ENCODE measurements at regions not wholly inside any gene's neighbourhood (a gene's known extent, or its start where the extent isn't known, plus 50 kb on each side); places are given as distances from the start of the nearest gene placed in this dataset.
A peak's percentile ranks its signal among the peaks of the same experiment; 100 is the strongest.
"Not testable (repeated sequence)": the region's sequence is repeated elsewhere in the genome, so short reads cannot be mapped to it uniquely, and the experiment has no call there.

- CTCF ChIA-PET: no interaction called here
- Mint-ChIP-seq H3K9me3 (ENCODE audit: low read depth, unreplicated experiment) (peaks cover 6% of the 10 kb centered on the region), H3K4me1 (ENCODE audit: low read depth, unreplicated experiment) (peaks cover 22% of the 10 kb centered on the region), H3K27ac (ENCODE audit: unreplicated experiment) (peak overlapping the region; percentile 0), H3K4me3 (ENCODE audit: low read depth, unreplicated experiment) (no peak overlapping the region), H3K36me3 (ENCODE audit: insufficient read depth, unreplicated experiment) (no peaks in the 10 kb centered on the region), H3K27me3 (ENCODE audit: unreplicated experiment) (no peaks in the 10 kb centered on the region)
- no peak for TF ChIP-seq CTCF (IDR thresholded peaks at IDR 0.05; ENCODE audit: unreplicated experiment)
- intact Hi-C loops (cut with micrococcal nuclease; ENCODE audit: unreplicated experiment): no loop called here
- no peak for DNase-seq
- no TSS peak for BruUV-seq (replicated peaks)
Measured at GRCh38 chr10:64358907-64359306, 837.7 kb downstream of the REEP3 start.

GRCh38 chr10:64360240-64360639 is 839.0 kb downstream of the REEP3 start:
- H3K4me1 Mint-ChIP-seq (ENCODE audit: low read depth, unreplicated experiment): peaks cover 31% of the 10 kb centered on the region
- BruUV-seq (replicated peaks); H3K4me3 Mint-ChIP-seq (ENCODE audit: low read depth, unreplicated experiment); H3K27me3 Mint-ChIP-seq (ENCODE audit: unreplicated experiment); CTCF ChIA-PET; H3K36me3 Mint-ChIP-seq (ENCODE audit: insufficient read depth, unreplicated experiment); H3K9me3 Mint-ChIP-seq (ENCODE audit: low read depth, unreplicated experiment); intact Hi-C loops (cut with micrococcal nuclease; ENCODE audit: unreplicated experiment): not testable (repeated sequence)
- peak; percentile 46 for DNase-seq
- peak overlapping the region; percentile 34 for H3K27ac Mint-ChIP-seq (ENCODE audit: unreplicated experiment)

- Mint-ChIP-seq H3K4me3 (ENCODE audit: low read depth, unreplicated experiment) (no peak overlapping the region), H3K27me3 (ENCODE audit: unreplicated experiment) (no peaks in the 10 kb centered on the region), H3K27ac (ENCODE audit: unreplicated experiment) (no peak overlapping the region), H3K9me3 (ENCODE audit: low read depth, unreplicated experiment) (peaks cover 6% of the 10 kb centered on the region), H3K36me3 (ENCODE audit: insufficient read depth, unreplicated experiment) (no peaks in the 10 kb centered on the region), H3K4me1 (ENCODE audit: low read depth, unreplicated experiment) (peaks cover 26% of the 10 kb centered on the region)
- CTCF ChIA-PET: no interaction called here
- no peak for DNase-seq
- BruUV-seq (replicated peaks): no TSS peak
- intact Hi-C loops (cut with micrococcal nuclease; ENCODE audit: unreplicated experiment): no loop called here
- no peak for TF ChIP-seq CTCF (IDR thresholded peaks at IDR 0.05; ENCODE audit: unreplicated experiment)
Measured at GRCh38 chr10:64363687-64364086, 842.5 kb downstream of the REEP3 start.

- no peaks in the 10 kb centered on the region for H3K27me3 Mint-ChIP-seq (ENCODE audit: unreplicated experiment)
- TF ChIP-seq CTCF (IDR thresholded peaks at IDR 0.05; ENCODE audit: unreplicated experiment): no peak
- no TSS peak for BruUV-seq (replicated peaks)
- peaks cover 20% of the 10 kb centered on the region for H3K4me1 Mint-ChIP-seq (ENCODE audit: low read depth, unreplicated experiment)
- H3K36me3 Mint-ChIP-seq (ENCODE audit: insufficient read depth, unreplicated experiment): no peaks in the 10 kb centered on the region
- intact Hi-C loops (cut with micrococcal nuclease; ENCODE audit: unreplicated experiment): no loop called here
- H3K4me3 Mint-ChIP-seq (ENCODE audit: low read depth, unreplicated experiment): no peak overlapping the region
- CTCF ChIA-PET: no interaction called here
- no peak for DNase-seq
- H3K9me3 Mint-ChIP-seq (ENCODE audit: low read depth, unreplicated experiment): peaks cover under 1% of the 10 kb centered on the region
- no peak overlapping the region for H3K27ac Mint-ChIP-seq (ENCODE audit: unreplicated experiment)
Measured at GRCh38 chr10:64365663-64366062, 844.5 kb downstream of the REEP3 start.

- DNase-seq: no peak
- Mint-ChIP-seq H3K4me3 (ENCODE audit: low read depth, unreplicated experiment) (no peak overlapping the region), H3K36me3 (ENCODE audit: insufficient read depth, unreplicated experiment) (no peaks in the 10 kb centered on the region), H3K9me3 (ENCODE audit: low read depth, unreplicated experiment) (peaks cover 4% of the 10 kb centered on the region), H3K27ac (ENCODE audit: unreplicated experiment) (no peak overlapping the region), H3K27me3 (ENCODE audit: unreplicated experiment) (no peaks in the 10 kb centered on the region), H3K4me1 (ENCODE audit: low read depth, unreplicated experiment) (peaks cover 18% of the 10 kb centered on the region)
- CTCF ChIA-PET: no interaction called here
- no TSS peak for BruUV-seq (replicated peaks)
- intact Hi-C loops (cut with micrococcal nuclease; ENCODE audit: unreplicated experiment): no loop called here
- TF ChIP-seq CTCF (IDR thresholded peaks at IDR 0.05; ENCODE audit: unreplicated experiment): no peak
Measured at GRCh38 chr10:64368298-64368697, 847.1 kb downstream of the REEP3 start.
